Peyer's patch (tissue), 4 donors: ENCODE measurements at regions not wholly inside any gene's neighbourhood (a gene's known extent, or its start where the extent isn't known, plus 50 kb on each side); places are given as distances from the start of the nearest gene placed in this dataset.

Experiments
- CTCF ChIP-seq, 6 experiments: fragments of 450-650 bp in 4 of 6; fragments of 200-600 bp in 2 of 6; sonication (generic) in 1 of 6; IDR thresholded peaks; one replicate each; pipeline ENCODE4 v1.5.1; 2017 to 2019; ENCODE audit warnings: antibody characterized with exemption in 6 of 6, mild to moderate bottlenecking in 3 of 6, moderate library complexity in 1 of 6
- POLR2A ChIP-seq, 2 donors: fragments of 450-650 bp; IDR thresholded peaks; one replicate each; pipeline ENCODE4 v1.5.1; 2017; ENCODE audit warnings: antibody characterized with exemption in 2 of 2, mild to moderate bottlenecking in 2 of 2, moderate library complexity in 2 of 2

GRCh38 chr4:14879683-14880082 lies 122.6 kb upstream of the CPEB2 start:
- TF ChIP-seq POLR2A (IDR thresholded peaks at IDR 0.05) (no peak), CTCF (IDR thresholded peaks at IDR 0.05) (no peak)
